Activated CD8-positive, alpha-beta memory T cell treated with anti-CD3 and anti-CD28 coated beads, Interleukin-2, amount 10 ng/mL, durations not matched to agents 7 days and 5 days (primary cell): ENCODE measurements at regions not wholly inside any gene's neighbourhood (a gene's known extent, or its start where the extent isn't known, plus 50 kb on each side); places are given as distances from the start of the nearest gene placed in this dataset.

ENCODE experiments used
- ATAC-seq: fragments of 150-1000 bp; cut with Tn5 transposase; one replicate; pipeline ENCODE4 v1.10.0; 2021; ENCODE audit warnings: moderate library complexity
- CTCF ChIA-PET: fragments of 350-600 bp; sonication (Branson Sonifier 250); formaldehyde crosslinking; loops from one replicate; lab custom pipeline; 2021; ENCODE audit warnings: antibody characterized with exemption; lab: Charles Lee
- DNase-seq: peaks from one replicate; pipeline ENCODE4 v3.0.0-alpha.2; 2020
- H3K27ac Mint-ChIP-seq: one replicate; pipeline ENCODE4 v1.8.0; 2021; ENCODE audit warnings: mild to moderate bottlenecking, mixed read lengths
- H3K27me3 Mint-ChIP-seq: one replicate; pipeline ENCODE4 v1.8.0; 2021; ENCODE audit warnings: mixed read lengths
- H3K36me3 Mint-ChIP-seq: one replicate; pipeline ENCODE4 v1.8.0; 2021; ENCODE audit warnings: mild to moderate bottlenecking, mixed read lengths
- H3K4me1 Mint-ChIP-seq: one replicate; pipeline ENCODE4 v1.8.0; 2021; ENCODE audit warnings: mixed read lengths
- H3K4me3 Mint-ChIP-seq: one replicate; pipeline ENCODE4 v1.8.0; 2021; ENCODE audit warnings: mild to moderate bottlenecking, moderate library complexity, mixed read lengths
- H3K9me3 Mint-ChIP-seq: one replicate; pipeline ENCODE4 v1.8.0; 2022; ENCODE audit warnings: low read depth, mixed read lengths

- Mint-ChIP-seq H3K4me3 (no peak overlapping the region), H3K4me1 (no peaks in the 10 kb centered on the region), H3K27me3 (peaks cover 39% of the 10 kb centered on the region), H3K36me3 (no peaks in the 10 kb centered on the region), H3K9me3 (no peaks in the 10 kb centered on the region), H3K27ac (no peak overlapping the region)
- CTCF ChIA-PET = interaction anchor here (1.4 to 2.0 kb wide), 4 partner anchors 10 to 251 kb away, joined by 3 to 12 read pairs (median 4); no protein-coding TSS in a partner anchor
- ATAC-seq (no peak), DNase-seq (no peak)
Measured at GRCh38 chr4:121485190-121485804, 104.5 kb upstream of the QRFPR start.

GRCh38 chr4:121484633-121485032 lies 103.8 kb upstream of the QRFPR start:
- H3K36me3 Mint-ChIP-seq = no peaks in the 10 kb centered on the region
- H3K27me3 Mint-ChIP-seq = peaks cover 36% of the 10 kb centered on the region
- ATAC-seq (peak; percentile 84), DNase-seq (no peak)
- H3K27ac Mint-ChIP-seq = no peak overlapping the region
- H3K9me3 Mint-ChIP-seq = no peaks in the 10 kb centered on the region
- no peaks in the 10 kb centered on the region for H3K4me1 Mint-ChIP-seq
- H3K4me3 Mint-ChIP-seq = no peak overlapping the region
- CTCF ChIA-PET = interaction anchor here (1.0 to 2.0 kb wide), 7 partner anchors 9 to 252 kb away, joined by 3 to 12 read pairs (median 4); no protein-coding TSS in a partner anchor

GRCh38 chr4:121479808-121480207 lies 99.0 kb upstream of the QRFPR start:
- Mint-ChIP-seq H3K4me3 (no peak overlapping the region), H3K9me3 (no peaks in the 10 kb centered on the region), H3K36me3 (no peaks in the 10 kb centered on the region), H3K4me1 (peaks cover 2% of the 10 kb centered on the region), H3K27ac (no peak overlapping the region), H3K27me3 (peaks cover 34% of the 10 kb centered on the region)
- ATAC-seq (no peak), DNase-seq (no peak)
- CTCF ChIA-PET = interaction anchor here (1.8 kb wide), 1 partner anchor 17 kb away, joined by 4 read pairs; no protein-coding TSS in a partner anchor

GRCh38 chr4:121477480-121477879 lies 96.7 kb upstream of the QRFPR start:
- H3K4me3 Mint-ChIP-seq = no peak overlapping the region
- H3K36me3 Mint-ChIP-seq = peaks cover 3% of the 10 kb centered on the region
- H3K27ac Mint-ChIP-seq = no peak overlapping the region
- H3K27me3 Mint-ChIP-seq = peaks cover 11% of the 10 kb centered on the region
- ATAC-seq (no peak), DNase-seq (no peak)
- CTCF ChIA-PET = interaction anchor here (1.3 to 2.0 kb wide), 3 partner anchors 10 to 24 kb away, joined by 4 to 7 read pairs (median 4); no protein-coding TSS in a partner anchor
- peaks cover 6% of the 10 kb centered on the region for H3K4me1 Mint-ChIP-seq
- H3K9me3 Mint-ChIP-seq = peaks cover 3% of the 10 kb centered on the region

GRCh38 chr4:121477079-121477478 lies 96.3 kb upstream of the QRFPR start:
- Mint-ChIP-seq H3K4me1 (peaks cover 9% of the 10 kb centered on the region), H3K27ac (no peak overlapping the region), H3K4me3 (no peak overlapping the region), H3K27me3 (peaks cover 7% of the 10 kb centered on the region), H3K36me3 (peaks cover 5% of the 10 kb centered on the region), H3K9me3 (peaks cover 3% of the 10 kb centered on the region)
- ATAC-seq = no peak
- CTCF ChIA-PET = interaction anchor here (2.0 kb wide), 1 partner anchor 14 kb away, joined by 7 read pairs; no protein-coding TSS in a partner anchor
- DNase-seq = no peak

GRCh38 chr4:121472937-121473721 lies 92.3 kb upstream of the QRFPR start:
- CTCF ChIA-PET = interaction anchor here (1.0 to 4.1 kb wide), 2 partner anchors 10 to 25 kb away, joined by 3 to 17 read pairs; no protein-coding TSS in a partner anchor

GRCh38 chr4:121464854-121465253 lies 84.0 kb upstream of the QRFPR start:
- Mint-ChIP-seq H3K27ac (no peak overlapping the region), H3K36me3 (peaks cover 3% of the 10 kb centered on the region), H3K4me3 (no peak overlapping the region), H3K9me3 (peaks cover 9% of the 10 kb centered on the region), H3K4me1 (peaks cover 14% of the 10 kb centered on the region), H3K27me3 (peaks cover 40% of the 10 kb centered on the region)
- DNase-seq (no peak), ATAC-seq (peak; percentile 42)
- CTCF ChIA-PET = no interaction called here

More at GRCh38 chr4:121472937-121473721, 92.3 kb upstream of the QRFPR start:
- Mint-ChIP-seq H3K9me3 (peaks cover 7% of the 10 kb centered on the region), H3K4me1 (peaks cover 9% of the 10 kb centered on the region), H3K27me3 (peaks cover 9% of the 10 kb centered on the region), H3K4me3 (no peak overlapping the region), H3K36me3 (peaks cover 6% of the 10 kb centered on the region), H3K27ac (peak overlapping the region; percentile 77)
- ATAC-seq = peak; percentile 64
- peak; percentile 59 for DNase-seq

GRCh38 chr4:121462660-121463261 lies 81.9 kb upstream of the QRFPR start:
- Mint-ChIP-seq H3K4me3 (no peak overlapping the region), H3K27me3 (peaks cover 50% of the 10 kb centered on the region), H3K9me3 (peaks cover 4% of the 10 kb centered on the region), H3K36me3 (peaks cover 1% of the 10 kb centered on the region), H3K27ac (no peak overlapping the region), H3K4me1 (peaks cover 14% of the 10 kb centered on the region)
- CTCF ChIA-PET = interaction anchor here (0.7 to 2.9 kb wide), 28 partner anchors 8 to 334 kb away, joined by 3 to 17 read pairs (median 4); no protein-coding TSS in a partner anchor
- ATAC-seq (peak; percentile 92), DNase-seq (peak; percentile 72)

- CTCF ChIA-PET = interaction anchor here (0.7 kb wide), 1 partner anchor 1304 kb away, joined by 4 read pairs; no protein-coding TSS in a partner anchor
- no peaks in the 10 kb centered on the region for H3K9me3 Mint-ChIP-seq
- no peaks in the 10 kb centered on the region for H3K36me3 Mint-ChIP-seq
Measured at GRCh38 chr4:121459026-121459425, 78.2 kb upstream of the QRFPR start.

GRCh38 chr4:121457278-121457875 lies 76.6 kb upstream of the QRFPR start:
- DNase-seq (no peak), ATAC-seq (no peak)
- CTCF ChIA-PET = no interaction called here
- H3K27me3 Mint-ChIP-seq = peaks cover 61% of the 10 kb centered on the region
- no peaks in the 10 kb centered on the region for H3K4me1 Mint-ChIP-seq
- no peaks in the 10 kb centered on the region for H3K9me3 Mint-ChIP-seq
- H3K4me3 Mint-ChIP-seq = no peak overlapping the region
- no peaks in the 10 kb centered on the region for H3K36me3 Mint-ChIP-seq
- H3K27ac Mint-ChIP-seq = no peak overlapping the region

More at GRCh38 chr4:121459026-121459425, 78.2 kb upstream of the QRFPR start:
- ATAC-seq = no peak
- Mint-ChIP-seq H3K27me3 (peaks cover 58% of the 10 kb centered on the region), H3K4me3 (no peak overlapping the region), H3K27ac (no peak overlapping the region), H3K4me1 (peaks cover 5% of the 10 kb centered on the region)
- DNase-seq = no peak

- H3K27me3 Mint-ChIP-seq = peaks cover 63% of the 10 kb centered on the region
- CTCF ChIA-PET = no interaction called here
Measured at GRCh38 chr4:121455285-121455684, 74.5 kb upstream of the QRFPR start.

GRCh38 chr4:121454251-121454979 lies 73.6 kb upstream of the QRFPR start:
- Mint-ChIP-seq H3K9me3 (no peaks in the 10 kb centered on the region), H3K4me1 (no peaks in the 10 kb centered on the region), H3K36me3 (no peaks in the 10 kb centered on the region), H3K4me3 (no peak overlapping the region), H3K27ac (no peak overlapping the region), H3K27me3 (peaks cover 63% of the 10 kb centered on the region)
- ATAC-seq = no peak
- DNase-seq = no peak
- CTCF ChIA-PET = interaction anchor here (2.7 kb wide), 1 partner anchor 8 kb away, joined by 12 read pairs; no protein-coding TSS in a partner anchor

More at GRCh38 chr4:121455285-121455684, 74.5 kb upstream of the QRFPR start:
- H3K4me1 Mint-ChIP-seq = no peaks in the 10 kb centered on the region
- H3K4me3 Mint-ChIP-seq = no peak overlapping the region
- no peaks in the 10 kb centered on the region for H3K9me3 Mint-ChIP-seq
- H3K36me3 Mint-ChIP-seq = no peaks in the 10 kb centered on the region
- DNase-seq (no peak), ATAC-seq (no peak)
- H3K27ac Mint-ChIP-seq = no peak overlapping the region
